ENCODE measurements at regions not wholly inside any gene's neighbourhood (a gene's known extent, or its start where the extent isn't known, plus 50 kb on each side); places are given as distances from the start of the nearest gene placed in this dataset.

DNA sequence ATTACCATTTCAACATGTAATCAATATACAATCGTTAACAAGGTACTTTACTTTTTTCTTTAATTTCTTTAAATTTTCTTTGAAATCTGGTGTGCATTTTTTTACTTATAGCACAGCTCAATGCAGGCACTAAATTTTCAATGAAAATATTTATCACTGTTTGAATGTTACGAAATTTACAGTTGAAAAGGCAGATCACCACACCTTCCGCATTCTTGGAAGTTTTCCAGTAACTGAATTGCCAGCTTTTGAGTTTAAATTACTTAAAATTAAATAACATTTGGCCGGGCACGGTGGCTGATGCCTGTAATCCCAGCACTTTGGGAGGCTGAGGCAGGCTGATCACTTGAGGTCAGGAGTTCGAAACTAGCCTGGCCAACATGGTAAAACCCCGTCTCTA, 309.9 kb downstream of the BMP7 start:
- no peak for TF ChIP-seq POLR2AphosphoS5 (IDR thresholded peaks at IDR 0.05)
- TF ChIP-seq, protein P1, sequence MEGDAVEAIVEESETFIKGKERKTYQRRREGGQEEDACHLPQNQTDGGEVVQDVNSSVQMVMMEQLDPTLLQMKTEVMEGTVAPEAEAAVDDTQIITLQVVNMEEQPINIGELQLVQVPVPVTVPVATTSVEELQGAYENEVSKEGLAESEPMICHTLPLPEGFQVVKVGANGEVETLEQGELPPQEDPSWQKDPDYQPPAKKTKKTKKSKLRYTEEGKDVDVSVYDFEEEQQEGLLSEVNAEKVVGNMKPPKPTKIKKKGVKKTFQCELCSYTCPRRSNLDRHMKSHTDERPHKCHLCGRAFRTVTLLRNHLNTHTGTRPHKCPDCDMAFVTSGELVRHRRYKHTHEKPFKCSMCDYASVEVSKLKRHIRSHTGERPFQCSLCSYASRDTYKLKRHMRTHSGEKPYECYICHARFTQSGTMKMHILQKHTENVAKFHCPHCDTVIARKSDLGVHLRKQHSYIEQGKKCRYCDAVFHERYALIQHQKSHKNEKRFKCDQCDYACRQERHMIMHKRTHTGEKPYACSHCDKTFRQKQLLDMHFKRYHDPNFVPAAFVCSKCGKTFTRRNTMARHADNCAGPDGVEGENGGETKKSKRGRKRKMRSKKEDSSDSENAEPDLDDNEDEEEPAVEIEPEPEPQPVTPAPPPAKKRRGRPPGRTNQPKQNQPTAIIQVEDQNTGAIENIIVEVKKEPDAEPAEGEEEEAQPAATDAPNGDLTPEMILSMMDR (IDR thresholded peaks at IDR 0.05; ENCODE audit: poor library complexity, severe bottlenecking): no peak
